BE2C (cell line): ENCODE measurements at regions not wholly inside any gene's neighbourhood (a gene's known extent, or its start where the extent isn't known, plus 50 kb on each side); places are given as distances from the start of the nearest gene placed in this dataset.
"Not testable (repeated sequence)": the region's sequence is repeated elsewhere in the genome, so short reads cannot be mapped to it uniquely, and the experiment has no call there.

Experiments used
- DNase-seq: peaks from one replicate; pipeline ENCODE4 v3.0.0-alpha.2; 2020
- H3K27me3 ChIP-seq: fragments of 250-450 bp; sonication (Bioruptor Pico); 2 replicates; pipeline ENCODE4 v1.5.1; 2020; ENCODE audit warnings: mild to moderate bottlenecking
- H3K36me3 ChIP-seq: fragments of 250-450 bp; sonication (Bioruptor Pico); 2 replicates; pipeline ENCODE4 v1.5.1; 2020; ENCODE audit warnings: mild to moderate bottlenecking
- H3K4me1 ChIP-seq: fragments of 250-450 bp; sonication (Bioruptor Pico); 2 replicates; pipeline ENCODE4 v1.5.1; 2020
- H3K4me3 ChIP-seq: 2 replicates; pipeline ENCODE4 v1.5.1; 2011; ENCODE audit warnings: low read depth, low read length
- H3K9me3 ChIP-seq: fragments of 250-450 bp; sonication (Bioruptor Pico); 2 replicates; pipeline ENCODE4 v1.5.1; 2020
- TF ChIP-seq, protein P1 (sequence below): IDR thresholded peaks from 2 replicates; pipeline ENCODE4 v1.5.1; 2012; ENCODE audit warnings: mild to moderate bottlenecking, low read depth, low read length

DNA sequence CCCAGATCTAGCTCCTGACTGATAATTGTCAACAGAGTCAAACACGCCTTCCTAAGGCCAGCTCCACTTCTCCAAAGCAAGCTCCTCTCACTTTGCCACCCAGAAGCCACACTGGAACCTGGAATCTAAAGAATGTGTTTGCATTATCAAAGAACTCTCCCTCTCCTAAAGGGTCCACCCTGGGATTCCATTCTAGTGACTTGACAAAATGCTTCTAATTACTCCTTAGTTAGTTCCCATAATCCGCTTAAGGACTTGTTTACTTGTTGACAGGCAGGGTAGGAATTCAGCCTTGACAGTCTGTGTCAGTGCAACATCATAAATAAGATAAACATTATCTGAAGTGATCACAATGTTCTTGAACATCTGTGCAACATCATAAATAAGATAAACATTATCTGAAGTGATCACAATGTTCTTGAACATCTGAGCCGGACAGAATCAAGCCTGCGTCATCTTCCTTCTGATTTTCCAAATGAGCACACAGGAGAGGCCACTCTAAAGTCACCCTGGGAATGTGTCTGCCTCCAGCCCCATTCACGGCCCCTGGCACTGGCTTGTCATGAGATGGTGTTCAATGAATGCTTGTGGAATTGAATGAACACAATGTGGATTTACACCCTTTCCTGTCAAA lies 512.1 kb downstream of the IRS2 start:
- Histone ChIP-seq H3K36me3 (no peaks in the 10 kb centered on the region), H3K27me3 (no peaks in the 10 kb centered on the region), H3K4me3 (no peak overlapping the region), H3K9me3 (no peaks in the 10 kb centered on the region), H3K4me1 (peaks cover 13% of the 10 kb centered on the region)
- no peak for DNase-seq
- TF ChIP-seq, protein P1, sequence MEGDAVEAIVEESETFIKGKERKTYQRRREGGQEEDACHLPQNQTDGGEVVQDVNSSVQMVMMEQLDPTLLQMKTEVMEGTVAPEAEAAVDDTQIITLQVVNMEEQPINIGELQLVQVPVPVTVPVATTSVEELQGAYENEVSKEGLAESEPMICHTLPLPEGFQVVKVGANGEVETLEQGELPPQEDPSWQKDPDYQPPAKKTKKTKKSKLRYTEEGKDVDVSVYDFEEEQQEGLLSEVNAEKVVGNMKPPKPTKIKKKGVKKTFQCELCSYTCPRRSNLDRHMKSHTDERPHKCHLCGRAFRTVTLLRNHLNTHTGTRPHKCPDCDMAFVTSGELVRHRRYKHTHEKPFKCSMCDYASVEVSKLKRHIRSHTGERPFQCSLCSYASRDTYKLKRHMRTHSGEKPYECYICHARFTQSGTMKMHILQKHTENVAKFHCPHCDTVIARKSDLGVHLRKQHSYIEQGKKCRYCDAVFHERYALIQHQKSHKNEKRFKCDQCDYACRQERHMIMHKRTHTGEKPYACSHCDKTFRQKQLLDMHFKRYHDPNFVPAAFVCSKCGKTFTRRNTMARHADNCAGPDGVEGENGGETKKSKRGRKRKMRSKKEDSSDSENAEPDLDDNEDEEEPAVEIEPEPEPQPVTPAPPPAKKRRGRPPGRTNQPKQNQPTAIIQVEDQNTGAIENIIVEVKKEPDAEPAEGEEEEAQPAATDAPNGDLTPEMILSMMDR = no peak

DNA sequence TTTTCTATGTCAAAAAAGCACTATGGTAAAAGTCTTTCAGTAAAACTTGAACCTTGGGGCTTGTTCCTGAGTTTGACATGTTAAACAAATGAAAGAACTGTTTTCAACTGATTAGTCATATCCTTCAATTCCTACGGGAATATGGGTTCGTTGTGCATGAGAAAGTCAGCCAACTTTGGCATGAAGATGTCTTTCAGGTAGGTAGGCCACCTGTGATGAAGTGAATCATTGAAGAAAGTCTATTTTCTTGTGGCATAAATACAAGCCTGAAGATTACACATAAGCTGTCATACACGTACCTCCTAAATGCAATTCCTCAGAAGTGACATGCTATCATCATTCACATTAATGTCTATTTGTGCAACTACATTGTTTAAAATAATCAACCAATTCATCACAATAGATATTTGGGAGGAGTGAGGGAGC lies 513.0 kb downstream of the IRS2 start:
- Histone ChIP-seq H3K4me3 (no peak overlapping the region), H3K27me3 (no peaks in the 10 kb centered on the region), H3K4me1 (peaks cover 13% of the 10 kb centered on the region), H3K36me3 (no peaks in the 10 kb centered on the region), H3K9me3 (no peaks in the 10 kb centered on the region)
- DNase-seq = no peak
- TF ChIP-seq, protein P1 = no peak

DNA sequence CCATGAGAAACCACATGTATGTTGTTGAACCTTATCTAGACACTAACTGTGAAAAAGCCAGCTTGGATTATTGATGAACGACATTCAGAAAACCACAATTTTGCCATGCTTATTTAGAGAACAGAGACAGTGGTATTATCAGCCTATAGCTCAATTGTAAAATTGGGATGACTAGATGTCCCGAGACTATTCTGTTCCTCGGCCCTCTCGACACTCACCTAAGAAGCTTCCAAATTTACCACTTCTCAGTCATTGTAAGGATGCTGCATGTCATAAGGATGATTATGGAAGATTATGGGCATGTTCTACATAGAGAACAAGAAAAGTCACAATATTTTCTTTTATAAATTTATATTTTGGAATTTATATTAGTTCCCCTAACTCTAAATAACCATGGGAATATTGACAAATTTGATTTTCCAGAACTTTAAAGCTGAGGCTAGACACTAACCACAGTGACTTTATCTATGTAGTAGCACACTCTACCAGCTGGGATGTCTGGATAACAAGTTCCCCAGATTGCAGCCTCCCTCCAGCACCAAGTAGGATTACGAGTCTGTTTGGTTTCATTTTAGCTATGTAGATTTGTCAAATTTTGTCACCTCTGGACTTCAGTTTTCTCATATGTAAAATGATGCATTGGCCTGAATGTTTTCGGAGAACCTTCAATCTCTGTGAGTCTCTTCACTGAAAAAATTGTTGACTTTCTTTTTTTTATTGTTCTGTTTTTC lies 513.6 kb downstream of the IRS2 start:
- TF ChIP-seq, protein P1 = no peak
- Histone ChIP-seq H3K9me3 (no peaks in the 10 kb centered on the region), H3K36me3 (no peaks in the 10 kb centered on the region), H3K27me3 (no peaks in the 10 kb centered on the region), H3K4me1 (peaks cover 13% of the 10 kb centered on the region), H3K4me3 (no peak overlapping the region)
- DNase-seq = no peak

DNA sequence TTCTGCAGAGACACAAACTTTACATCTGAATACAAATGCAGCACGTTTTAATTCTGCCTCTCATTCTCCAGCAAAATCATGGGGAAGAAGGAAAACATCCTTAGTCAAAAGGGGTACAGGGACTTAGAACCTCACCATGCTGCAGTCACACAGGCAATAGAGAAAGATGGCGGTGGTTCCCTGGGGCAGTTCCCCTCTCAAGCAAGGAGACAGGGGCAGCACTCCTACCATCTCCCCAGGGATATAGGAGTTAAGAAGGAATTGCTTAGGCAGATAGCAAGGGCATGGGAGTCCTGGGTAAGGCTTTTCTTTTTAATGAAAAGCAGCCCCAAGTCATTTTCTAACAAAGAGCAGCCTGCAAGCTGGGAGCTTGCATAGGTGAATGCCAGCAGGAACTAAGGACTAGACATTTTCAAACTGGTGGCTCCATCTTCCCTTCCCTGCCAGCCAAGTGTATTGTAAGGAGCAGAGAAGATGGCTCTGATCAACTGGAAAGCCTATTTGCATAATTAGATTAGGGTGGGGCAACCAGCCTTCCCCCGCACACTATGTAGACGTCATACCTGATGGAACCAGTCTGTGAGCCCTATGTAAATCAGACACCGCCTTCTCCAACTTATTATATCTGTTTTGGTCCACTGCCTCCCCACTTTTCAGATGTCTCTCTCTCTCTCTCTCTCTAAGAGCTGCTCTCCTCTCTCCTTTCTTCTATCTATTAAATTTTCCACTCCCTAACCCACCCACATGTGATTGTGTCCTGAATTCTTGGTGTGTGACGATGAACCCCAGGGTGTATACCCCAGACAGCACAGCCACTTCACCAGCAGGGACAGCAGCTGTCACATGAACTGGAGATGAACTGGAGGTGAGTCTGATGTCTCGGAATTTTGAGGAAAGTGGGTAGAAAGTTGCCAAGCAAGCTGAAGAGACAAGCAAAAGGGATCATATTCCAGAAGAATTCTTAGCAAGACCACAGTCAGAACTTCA lies 514.5 kb downstream of the IRS2 start:
- Histone ChIP-seq H3K9me3 (no peaks in the 10 kb centered on the region), H3K4me3 (no peak overlapping the region), H3K36me3 (no peaks in the 10 kb centered on the region), H3K27me3 (no peaks in the 10 kb centered on the region), H3K4me1 (peaks cover 13% of the 10 kb centered on the region)
- peak; percentile 78 for DNase-seq
- TF ChIP-seq, protein P1 = peak; percentile 25; the same call in 1 of the 2 replicates

DNA sequence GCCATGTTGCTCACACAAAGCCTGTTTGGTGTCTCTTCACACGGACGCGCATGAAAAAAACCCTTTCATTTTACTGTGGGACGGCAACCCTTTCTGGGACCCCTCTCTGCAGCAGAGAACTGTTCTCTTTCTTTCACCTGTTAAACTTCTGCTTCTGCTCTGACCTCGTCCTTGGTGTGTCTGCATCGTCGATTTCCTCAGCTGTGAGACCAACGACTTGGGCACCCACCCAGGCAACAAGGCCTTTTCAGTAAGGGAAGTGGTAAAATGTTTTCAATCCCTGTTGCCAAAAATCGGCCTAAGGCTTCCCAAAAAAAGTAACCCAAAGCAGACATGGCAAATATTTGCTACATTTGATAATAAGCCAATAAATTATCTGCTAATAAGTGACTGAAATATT lies 515.3 kb downstream of the IRS2 start:
- TF ChIP-seq, protein P1 = no peak
- H3K27me3 ChIP-seq = no peaks in the 10 kb centered on the region
- no peaks in the 10 kb centered on the region for H3K9me3 ChIP-seq
- H3K4me3 ChIP-seq = no peak overlapping the region
- no peak for DNase-seq
- peaks cover 13% of the 10 kb centered on the region for H3K4me1 ChIP-seq
- H3K36me3 ChIP-seq = no peaks in the 10 kb centered on the region

DNA sequence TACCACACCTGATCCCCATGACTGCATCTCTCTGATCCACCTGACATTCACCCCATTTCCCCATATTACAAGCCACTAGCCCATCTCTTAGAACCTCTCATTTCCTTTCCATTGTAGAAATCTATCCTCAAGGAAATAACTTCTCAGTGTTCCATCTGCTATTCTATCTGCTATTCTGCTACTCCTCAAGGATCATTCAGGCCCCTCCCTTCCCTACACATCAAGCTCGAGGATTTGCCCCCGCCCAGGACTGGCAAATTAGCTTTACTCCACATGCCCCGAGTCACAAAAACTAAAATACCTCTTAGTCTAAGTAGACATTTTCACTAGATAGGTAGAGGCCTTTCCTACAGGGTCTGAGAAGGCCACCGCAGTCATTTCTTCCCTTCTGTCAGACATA lies 517.0 kb downstream of the IRS2 start:
- H3K36me3 ChIP-seq, H3K9me3 ChIP-seq, H3K27me3 ChIP-seq, DNase-seq, H3K4me3 ChIP-seq: not testable (repeated sequence)
- peaks cover 13% of the 10 kb centered on the region for H3K4me1 ChIP-seq

DNA sequence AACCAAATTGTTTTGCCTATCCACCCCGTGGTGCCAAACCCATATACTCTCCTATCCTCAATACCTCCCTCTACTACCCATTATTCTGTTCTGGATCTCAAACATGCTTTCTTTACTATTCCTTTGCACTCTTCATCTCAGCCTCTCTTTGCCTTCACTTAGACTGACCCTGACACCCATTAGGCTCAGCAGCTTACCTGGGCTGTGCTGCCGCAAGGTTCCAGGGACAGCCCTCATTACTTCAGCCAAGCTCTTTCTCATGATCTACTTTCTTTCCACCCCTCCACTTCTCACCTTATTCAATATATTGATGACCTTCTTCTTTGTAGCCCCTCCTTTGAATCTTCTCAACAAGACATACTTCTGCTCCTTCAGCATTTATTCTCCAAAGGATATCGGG lies 517.9 kb downstream of the IRS2 start:
- H3K27me3 ChIP-seq, DNase-seq, H3K4me3 ChIP-seq, H3K36me3 ChIP-seq, H3K9me3 ChIP-seq: not testable (repeated sequence)
- H3K4me1 ChIP-seq = peaks cover 13% of the 10 kb centered on the region

DNA sequence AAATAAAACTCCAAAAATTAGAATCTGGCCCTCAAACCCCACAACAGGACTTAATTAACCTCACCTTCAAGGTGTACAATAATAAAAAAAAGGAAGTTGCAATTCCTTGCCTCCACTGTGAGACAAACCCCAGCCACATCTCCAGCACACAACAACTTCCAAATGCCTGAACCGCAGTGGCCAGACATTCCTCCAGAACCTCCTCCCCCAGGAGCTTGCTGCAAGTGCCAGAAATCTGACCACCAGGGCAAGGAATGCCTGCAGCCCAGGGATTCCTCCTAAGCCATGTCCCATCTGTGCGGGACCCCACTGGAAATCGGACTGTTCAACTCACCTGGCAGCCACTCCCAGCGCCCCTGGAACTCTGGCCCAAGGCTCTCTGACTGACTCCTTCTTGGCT lies 519.0 kb downstream of the IRS2 start:
- H3K36me3 ChIP-seq, H3K27me3 ChIP-seq, DNase-seq, H3K4me3 ChIP-seq, H3K9me3 ChIP-seq: not testable (repeated sequence)
- H3K4me1 ChIP-seq = peaks cover 12% of the 10 kb centered on the region

DNA sequence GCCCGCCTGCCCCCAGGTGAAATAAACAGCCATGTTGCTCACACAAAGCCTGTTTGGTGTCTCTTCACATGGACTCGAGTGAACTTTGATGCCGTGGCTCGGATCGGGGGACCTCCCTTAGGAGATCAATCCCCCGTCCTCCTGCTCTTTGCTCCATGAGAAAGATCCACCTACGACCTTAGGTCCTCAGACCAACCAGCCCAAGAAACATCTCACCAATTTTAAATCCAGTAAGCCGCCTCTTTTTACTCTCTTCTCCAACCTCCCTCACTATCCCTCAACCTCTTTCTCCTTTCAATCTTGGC lies 521.0 kb downstream of the IRS2 start:
- H3K4me1 ChIP-seq, H3K27me3 ChIP-seq, H3K4me3 ChIP-seq, DNase-seq, H3K9me3 ChIP-seq, H3K36me3 ChIP-seq: not testable (repeated sequence)
